Endothelial cell of umbilical vein (primary cell): ENCODE measurements at regions not wholly inside any gene's neighbourhood (a gene's known extent, or its start where the extent isn't known, plus 50 kb on each side); places are given as distances from the start of the nearest gene placed in this dataset.

Experiments used
- GATA2 ChIP-seq: IDR thresholded peaks from 2 replicates; pipeline ENCODE4 v1.7.0; 2011; ENCODE audit warnings: low read depth, mild to moderate bottlenecking, moderate library complexity, mixed read lengths, low read length; ENCODE audit not compliant: insufficient read length, insufficient read depth
- MYC ChIP-seq: IDR thresholded peaks from one replicate; pipeline ENCODE4 v1.6.1; 2011; ENCODE audit warnings: mild to moderate bottlenecking, low read depth, low read length
- POLR2A ChIP-seq: IDR thresholded peaks from 2 replicates; pipeline ENCODE4 v1.6.1; 2012; ENCODE audit warnings: low read depth, mild to moderate bottlenecking, control low read depth, low read length
- POLR2AphosphoS5 ChIP-seq: IDR thresholded peaks from 2 replicates; pipeline ENCODE4 v1.6.1; 2012; ENCODE audit warnings: low read depth, mild to moderate bottlenecking, control low read depth, low read length, moderate library complexity; ENCODE audit not compliant: insufficient read depth
- TF ChIP-seq, protein P1 (sequence below), 2 donors: IDR thresholded peaks; 1 replicate in 1 of 2; 2 replicates in 1 of 2; pipeline ENCODE4 v1.5.1; 2011; ENCODE audit warnings: low read length in 2 of 2, mild to moderate bottlenecking in 2 of 2, moderate library complexity in 2 of 2, control low read depth in 1 of 2, inconsistent platforms in 1 of 2, low read depth in 1 of 2; ENCODE audit not compliant: insufficient read depth in 1 of 2; ENCODE audit errors: extremely low read depth in 1 of 2

DNA sequence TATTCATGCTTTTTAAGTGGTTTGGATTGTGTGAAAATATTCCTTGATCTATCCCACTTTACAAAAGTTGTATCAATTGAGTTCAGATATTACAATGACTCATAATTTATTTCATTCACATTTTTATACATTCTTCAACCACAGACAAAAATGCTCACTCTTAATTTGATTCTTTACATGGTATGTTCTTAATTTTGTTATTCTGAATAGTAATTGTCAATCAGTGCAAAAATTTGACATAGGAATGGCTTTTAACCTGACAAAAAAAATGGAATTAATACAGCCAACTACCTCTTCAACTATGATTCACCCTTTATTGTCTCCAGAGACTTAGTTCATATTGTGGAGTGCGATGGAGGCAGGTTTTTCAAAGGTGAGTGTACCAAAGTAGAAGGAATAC, 1002.4 kb upstream of the ADGRL4 start:
- TF ChIP-seq GATA2 = no peak
- no peak for TF ChIP-seq POLR2A
- no peak for TF ChIP-seq POLR2AphosphoS5
- TF ChIP-seq, protein P1, sequence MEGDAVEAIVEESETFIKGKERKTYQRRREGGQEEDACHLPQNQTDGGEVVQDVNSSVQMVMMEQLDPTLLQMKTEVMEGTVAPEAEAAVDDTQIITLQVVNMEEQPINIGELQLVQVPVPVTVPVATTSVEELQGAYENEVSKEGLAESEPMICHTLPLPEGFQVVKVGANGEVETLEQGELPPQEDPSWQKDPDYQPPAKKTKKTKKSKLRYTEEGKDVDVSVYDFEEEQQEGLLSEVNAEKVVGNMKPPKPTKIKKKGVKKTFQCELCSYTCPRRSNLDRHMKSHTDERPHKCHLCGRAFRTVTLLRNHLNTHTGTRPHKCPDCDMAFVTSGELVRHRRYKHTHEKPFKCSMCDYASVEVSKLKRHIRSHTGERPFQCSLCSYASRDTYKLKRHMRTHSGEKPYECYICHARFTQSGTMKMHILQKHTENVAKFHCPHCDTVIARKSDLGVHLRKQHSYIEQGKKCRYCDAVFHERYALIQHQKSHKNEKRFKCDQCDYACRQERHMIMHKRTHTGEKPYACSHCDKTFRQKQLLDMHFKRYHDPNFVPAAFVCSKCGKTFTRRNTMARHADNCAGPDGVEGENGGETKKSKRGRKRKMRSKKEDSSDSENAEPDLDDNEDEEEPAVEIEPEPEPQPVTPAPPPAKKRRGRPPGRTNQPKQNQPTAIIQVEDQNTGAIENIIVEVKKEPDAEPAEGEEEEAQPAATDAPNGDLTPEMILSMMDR (IDR thresholded peaks at IDR 0.05; ENCODE audit: extremely low read depth in 1 of 2, insufficient read depth in 1 of 2, low read depth in 1 of 2, low read length in 2 of 2) = no peak
- no peak for TF ChIP-seq MYC
